ENCODE measurements at regions not wholly inside any gene's neighbourhood (a gene's known extent, or its start where the extent isn't known, plus 50 kb on each side); places are given as distances from the start of the nearest gene placed in this dataset.

DNA sequence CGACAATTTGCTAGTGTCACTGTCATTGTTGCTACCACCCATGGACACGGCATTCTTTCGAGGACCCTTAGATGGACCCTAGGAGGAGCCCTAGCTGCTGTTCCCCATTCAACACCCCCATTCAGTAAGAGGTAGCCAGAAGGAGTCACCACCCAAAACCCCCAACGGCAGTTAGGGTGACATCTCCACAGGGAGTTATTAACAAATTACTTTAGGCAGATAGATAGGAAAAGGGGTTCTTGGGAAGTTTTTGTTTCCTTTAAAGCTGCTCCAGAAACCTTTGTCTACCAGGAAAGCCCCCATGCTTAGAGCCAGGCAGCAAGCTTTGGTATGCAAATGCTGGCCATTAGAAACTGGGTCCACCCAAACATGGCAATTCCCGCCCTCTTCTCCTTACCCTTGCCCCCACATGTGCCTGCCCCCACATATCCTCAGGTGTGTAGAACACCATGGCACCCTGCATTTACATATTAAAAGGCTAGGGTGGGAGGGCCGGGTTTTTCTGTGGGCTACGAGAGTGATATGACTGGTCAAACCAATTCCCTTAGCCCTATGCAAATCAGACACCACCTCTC lies 190.9 kb downstream of the SLITRK6 start:
- no peak for DNase-seq
- no peak for TF ChIP-seq EP300 (IDR thresholded peaks at IDR 0.05)
- TF ChIP-seq POLR2A (IDR thresholded peaks at IDR 0.05), result no peak
- TF ChIP-seq, protein P1, sequence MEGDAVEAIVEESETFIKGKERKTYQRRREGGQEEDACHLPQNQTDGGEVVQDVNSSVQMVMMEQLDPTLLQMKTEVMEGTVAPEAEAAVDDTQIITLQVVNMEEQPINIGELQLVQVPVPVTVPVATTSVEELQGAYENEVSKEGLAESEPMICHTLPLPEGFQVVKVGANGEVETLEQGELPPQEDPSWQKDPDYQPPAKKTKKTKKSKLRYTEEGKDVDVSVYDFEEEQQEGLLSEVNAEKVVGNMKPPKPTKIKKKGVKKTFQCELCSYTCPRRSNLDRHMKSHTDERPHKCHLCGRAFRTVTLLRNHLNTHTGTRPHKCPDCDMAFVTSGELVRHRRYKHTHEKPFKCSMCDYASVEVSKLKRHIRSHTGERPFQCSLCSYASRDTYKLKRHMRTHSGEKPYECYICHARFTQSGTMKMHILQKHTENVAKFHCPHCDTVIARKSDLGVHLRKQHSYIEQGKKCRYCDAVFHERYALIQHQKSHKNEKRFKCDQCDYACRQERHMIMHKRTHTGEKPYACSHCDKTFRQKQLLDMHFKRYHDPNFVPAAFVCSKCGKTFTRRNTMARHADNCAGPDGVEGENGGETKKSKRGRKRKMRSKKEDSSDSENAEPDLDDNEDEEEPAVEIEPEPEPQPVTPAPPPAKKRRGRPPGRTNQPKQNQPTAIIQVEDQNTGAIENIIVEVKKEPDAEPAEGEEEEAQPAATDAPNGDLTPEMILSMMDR (IDR thresholded peaks at IDR 0.05), result no peak
- H3K27ac ChIP-seq, result no peak overlapping the region
- 78 to 83% (median 81%) methylated on average over 7 of the region's 7 CpGs for WGBS, 3 donors
- H3K4me1 ChIP-seq (ENCODE audit: insufficient read depth), result no peaks in the 10 kb centered on the region
- H3K27me3 ChIP-seq, result no peaks in the 10 kb centered on the region
- intact Hi-C loops (cut with DNase I), result no loop called here
- H3K9me3 ChIP-seq, result no peaks in the 10 kb centered on the region
- no peaks in the 10 kb centered on the region for H3K36me3 ChIP-seq
- no peak overlapping the region for H3K4me3 ChIP-seq

DNA sequence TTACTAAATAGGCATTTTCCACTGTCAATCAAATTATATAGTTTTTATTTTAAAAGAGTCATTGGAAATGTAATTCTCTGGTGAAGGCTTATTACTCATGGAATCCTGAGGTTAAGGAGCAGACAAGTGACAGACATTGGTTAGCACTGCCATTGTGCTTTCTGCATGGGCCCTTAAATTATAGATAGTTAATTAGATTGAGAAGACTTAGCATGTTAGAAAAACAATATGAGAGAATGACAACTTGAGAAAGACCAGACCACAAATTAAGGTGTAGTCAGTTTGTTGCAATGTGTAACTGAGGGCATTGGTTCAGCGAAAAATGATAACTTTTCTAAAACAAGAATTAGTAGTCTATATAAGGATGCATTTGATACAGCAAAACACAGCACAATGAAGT lies 195.5 kb downstream of the SLITRK6 start:
- DNase-seq, result no peak
- Histone ChIP-seq H3K27me3 (no peaks in the 10 kb centered on the region), H3K27ac (no peak overlapping the region), H3K36me3 (no peaks in the 10 kb centered on the region), H3K9me3 (no peaks in the 10 kb centered on the region), H3K4me1 (ENCODE audit: insufficient read depth) (no peaks in the 10 kb centered on the region), H3K4me3 (no peak overlapping the region)
- WGBS, 3 donors, result 87 to 91% (median 90%) methylated on average over 1 of the region's 1 CpG
- intact Hi-C loops (cut with DNase I), result no loop called here
- TF ChIP-seq, protein P1 (IDR thresholded peaks at IDR 0.05), result no peak
- TF ChIP-seq POLR2A (IDR thresholded peaks at IDR 0.05), result no peak
- TF ChIP-seq EP300 (IDR thresholded peaks at IDR 0.05), result no peak

DNA sequence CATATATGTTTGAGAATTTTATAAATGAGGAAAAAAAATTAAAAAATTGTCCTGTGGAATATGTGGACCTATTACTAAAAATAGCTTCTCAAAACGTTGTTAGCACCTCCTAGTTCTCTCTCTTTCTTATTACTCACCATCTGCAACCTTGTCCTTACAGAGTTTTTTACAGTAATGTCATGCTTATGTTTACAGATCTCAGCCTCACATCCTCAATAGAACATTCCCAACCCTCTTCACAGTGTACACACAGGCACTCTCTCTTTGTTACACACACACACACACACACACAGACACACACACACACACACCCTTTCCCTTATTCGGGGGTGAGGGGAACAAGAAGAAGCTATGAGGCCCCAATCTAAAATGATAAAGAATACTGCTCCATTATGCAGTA lies 197.7 kb downstream of the SLITRK6 start:
- Histone ChIP-seq H3K4me1 (ENCODE audit: insufficient read depth) (no peaks in the 10 kb centered on the region), H3K36me3 (no peaks in the 10 kb centered on the region), H3K27me3 (no peaks in the 10 kb centered on the region), H3K4me3 (no peak overlapping the region), H3K9me3 (no peaks in the 10 kb centered on the region), H3K27ac (no peak overlapping the region)
- intact Hi-C loops (cut with DNase I), result no loop called here
- WGBS, 3 donors, result 47 to 48% (median 47%) methylated on average over 2 of the region's 2 CpGs
- no peak for TF ChIP-seq EP300 (IDR thresholded peaks at IDR 0.05)
- TF ChIP-seq, protein P1 (IDR thresholded peaks at IDR 0.05), result no peak
- no peak for TF ChIP-seq POLR2A (IDR thresholded peaks at IDR 0.05)
- DNase-seq, result no peak

DNA sequence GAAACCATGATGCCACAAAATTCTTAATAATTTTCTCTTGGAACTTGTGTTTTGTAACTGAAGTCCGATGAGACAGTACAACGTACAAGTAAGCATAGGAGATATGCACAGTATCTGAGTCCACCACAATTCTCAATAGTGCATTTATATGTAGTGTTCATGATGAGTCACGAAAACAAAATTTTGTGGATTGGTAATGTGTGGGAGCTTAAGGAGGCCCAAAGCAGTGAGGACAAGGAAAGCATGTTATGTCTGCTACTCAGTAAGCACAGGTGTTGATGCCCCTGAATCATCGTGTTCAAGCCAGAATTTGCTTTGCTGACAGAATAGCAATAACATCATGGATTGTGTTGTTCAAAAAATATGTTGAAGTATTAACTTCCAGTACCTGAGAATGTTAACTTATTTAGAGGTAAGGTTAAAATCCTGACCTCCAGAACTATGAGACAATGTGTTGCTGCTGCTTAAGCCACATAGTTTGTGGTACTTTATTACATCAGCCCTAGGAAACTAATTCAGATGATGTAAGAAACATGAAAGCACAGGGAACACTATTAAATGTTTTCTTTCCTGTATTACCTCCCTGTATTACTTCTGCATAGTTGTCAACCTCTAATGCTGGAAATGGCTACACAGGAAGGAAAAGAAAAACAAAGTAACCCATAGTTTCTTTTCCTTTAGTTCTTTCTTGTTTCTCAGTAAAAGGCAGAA lies 201.3 kb downstream of the SLITRK6 start:
- intact Hi-C loops (cut with DNase I), result no loop called here
- no peak for DNase-seq
- Histone ChIP-seq H3K9me3 (no peaks in the 10 kb centered on the region), H3K27me3 (no peaks in the 10 kb centered on the region), H3K4me1 (ENCODE audit: insufficient read depth) (no peaks in the 10 kb centered on the region), H3K27ac (no peak overlapping the region), H3K36me3 (no peaks in the 10 kb centered on the region), H3K4me3 (no peak overlapping the region)
- TF ChIP-seq, protein P1 (IDR thresholded peaks at IDR 0.05), result no peak
- WGBS, 3 donors, result 56 to 79% (median 63%) methylated on average over 4 of the region's 4 CpGs
